Keratinocyte (primary cell): ENCODE measurements at regions not wholly inside any gene's neighbourhood (a gene's known extent, or its start where the extent isn't known, plus 50 kb on each side); places are given as distances from the start of the nearest gene placed in this dataset.

Experiments used
- CTCF ChIP-seq, 3 experiments: IDR thresholded peaks in 1 of 3; conservative IDR thresholded peaks in 1 of 3; optimal IDR thresholded peaks in 1 of 3; 2 replicates in 2 of 3; 3 replicates in 1 of 3; pipeline versions ENCODE3 to v1.5.1; 2011; ENCODE audit warnings: low read length in 3 of 3, mild to moderate bottlenecking in 3 of 3, moderate library complexity in 2 of 3, control low read depth in 1 of 3, inconsistent platforms in 1 of 3; ENCODE audit not compliant: insufficient read depth in 2 of 3; ENCODE audit errors: extremely low read depth in 1 of 3
- EZH2 ChIP-seq: IDR thresholded peaks from one replicate; pipeline ENCODE4 v1.6.1; 2012; ENCODE audit warnings: inconsistent platforms, mild to moderate bottlenecking, low read length, moderate library complexity

- TF ChIP-seq EZH2: no peak
- TF ChIP-seq CTCF (optimal IDR thresholded peaks at IDR 0.05 in 1 of 3, IDR thresholded peaks at IDR 0.05 in 1 of 3, conservative IDR thresholded peaks at IDR 0.05 in 1 of 3; ENCODE audit: extremely low read depth in 1 of 3, insufficient read depth in 2 of 3, low read length in 3 of 3): no peak
These were observed 56.4 kb upstream of the GGTA1 start for GRCh38 chr9:121556082-121556481.
